A172 (cell line): ENCODE measurements at regions not wholly inside any gene's neighbourhood (a gene's known extent, or its start where the extent isn't known, plus 50 kb on each side); places are given as distances from the start of the nearest gene placed in this dataset.

ENCODE experiments used
- DNase-seq: peaks from one replicate; pipeline ENCODE4 v3.0.0-alpha.2; 2015; ENCODE audit warnings: low spot score

GRCh38 chr3:116929505-116930222 is 220.1 kb downstream of the TUSC7 start:
- peak; percentile 41 for DNase-seq

GRCh38 chr3:116930786-116931185 is 221.2 kb downstream of the TUSC7 start:
- DNase-seq, result peak; percentile 49

DNA sequence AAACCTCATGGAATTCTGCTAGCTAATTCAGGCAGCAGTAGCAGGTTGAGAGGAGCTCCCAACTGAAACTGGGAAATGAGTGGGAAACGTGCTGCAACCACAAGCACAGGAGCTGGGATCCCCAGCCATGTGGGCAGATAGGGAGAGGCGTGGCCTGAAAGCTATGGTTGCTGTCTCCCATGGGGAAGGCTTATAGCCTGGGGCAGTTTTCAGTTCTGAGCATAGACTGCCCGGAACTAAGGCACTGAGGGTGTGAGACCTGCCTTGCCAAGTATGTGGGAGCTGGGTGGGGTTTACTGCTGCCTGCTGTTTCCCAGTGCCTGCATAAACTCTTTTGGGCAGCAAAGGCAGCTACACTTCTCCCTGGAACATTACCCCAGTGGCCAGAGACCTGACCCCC is 229.5 kb downstream of the TUSC7 start:
- peak; percentile 13 for DNase-seq

GRCh38 chr3:116939550-116939949 is 230.0 kb downstream of the TUSC7 start:
- no peak for DNase-seq

GRCh38 chr3:116940719-116941118 is 231.1 kb downstream of the TUSC7 start:
- DNase-seq, result no peak

DNA sequence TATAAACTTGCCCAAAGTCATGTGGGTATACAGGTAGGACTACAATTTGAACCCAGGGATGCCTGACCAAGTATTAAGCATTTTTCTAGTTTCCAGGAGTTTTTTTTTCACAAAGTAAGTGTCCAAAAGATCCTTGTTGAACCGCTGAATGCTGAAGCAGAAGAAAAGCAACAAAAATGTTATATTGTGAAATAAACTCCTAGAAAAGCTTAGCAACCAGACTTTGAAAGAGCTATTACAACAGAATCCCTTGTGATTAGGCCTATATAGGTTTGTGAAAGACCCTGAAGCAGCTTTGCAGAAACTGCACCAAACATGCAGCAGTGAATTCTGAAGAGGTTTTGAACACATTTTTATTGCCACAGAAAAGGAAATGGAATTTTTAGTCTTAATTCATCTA is 236.8 kb downstream of the TUSC7 start:
- DNase-seq, result no peak

DNA sequence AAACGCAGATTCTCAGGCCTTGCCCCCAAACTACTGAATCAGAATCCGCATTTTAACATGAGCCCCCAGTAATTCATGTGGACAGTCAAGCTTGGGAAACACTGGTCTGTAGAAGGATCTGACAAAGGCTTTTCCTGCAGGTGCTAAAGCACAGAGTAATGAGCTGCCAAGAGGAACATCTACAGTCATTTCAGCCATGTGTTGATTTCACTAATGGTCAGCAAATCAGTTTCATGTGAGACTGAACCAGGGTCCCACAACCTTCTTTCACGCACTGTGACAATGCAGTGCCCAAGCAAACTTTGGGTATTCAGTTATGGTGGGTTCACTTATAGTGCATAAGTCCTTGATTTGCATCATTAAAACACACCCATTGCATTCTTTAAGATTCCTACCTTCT is 237.6 kb downstream of the TUSC7 start:
- DNase-seq, result no peak

DNA sequence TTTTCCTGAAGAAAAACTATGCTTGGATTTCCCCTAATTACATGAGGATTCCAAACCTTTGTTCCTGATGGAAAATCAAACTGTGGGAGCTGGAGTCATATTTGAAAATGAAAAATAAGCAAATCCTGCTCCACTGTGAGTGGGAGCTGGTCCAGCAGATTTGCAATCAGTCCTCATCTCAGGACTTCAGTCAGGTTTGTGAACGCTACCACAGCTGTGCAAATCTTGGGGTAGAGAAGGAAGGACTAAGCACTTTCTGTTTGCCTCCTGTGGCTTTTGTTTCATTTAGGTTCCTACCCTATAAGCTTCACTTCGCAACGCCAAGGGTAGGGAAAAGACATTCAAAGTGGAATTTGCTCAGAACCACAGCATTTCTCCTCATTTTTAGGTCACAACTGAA is 238.2 kb downstream of the TUSC7 start:
- DNase-seq, result no peak

- no peak for DNase-seq
These were observed 240.9 kb downstream of the TUSC7 start for GRCh38 chr3:116950301-116951055.

DNA sequence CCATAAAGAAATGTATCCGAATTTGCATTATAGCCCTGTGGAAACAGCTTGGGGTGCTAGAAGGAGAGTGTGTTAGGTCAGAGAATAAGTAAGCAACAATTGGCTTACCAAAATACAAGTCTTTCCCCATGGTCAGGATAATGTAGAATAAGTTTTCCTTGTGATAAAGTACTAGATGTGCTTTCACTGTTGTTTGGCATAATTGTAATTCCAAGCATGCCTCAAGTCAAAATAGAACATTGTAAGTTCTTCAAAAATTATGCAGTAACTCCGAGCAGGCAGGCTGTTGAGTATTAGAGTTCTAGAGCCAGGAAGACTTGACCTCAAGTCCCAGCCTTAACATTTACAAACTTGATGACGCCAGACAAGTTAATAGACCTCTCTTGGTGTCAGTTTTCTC is 242.0 kb downstream of the TUSC7 start:
- DNase-seq, result no peak

GRCh38 chr3:116958291-116958690 is 248.7 kb downstream of the TUSC7 start:
- no peak for DNase-seq

GRCh38 chr3:116961106-116961505 is 251.5 kb downstream of the TUSC7 start:
- no peak for DNase-seq

DNA sequence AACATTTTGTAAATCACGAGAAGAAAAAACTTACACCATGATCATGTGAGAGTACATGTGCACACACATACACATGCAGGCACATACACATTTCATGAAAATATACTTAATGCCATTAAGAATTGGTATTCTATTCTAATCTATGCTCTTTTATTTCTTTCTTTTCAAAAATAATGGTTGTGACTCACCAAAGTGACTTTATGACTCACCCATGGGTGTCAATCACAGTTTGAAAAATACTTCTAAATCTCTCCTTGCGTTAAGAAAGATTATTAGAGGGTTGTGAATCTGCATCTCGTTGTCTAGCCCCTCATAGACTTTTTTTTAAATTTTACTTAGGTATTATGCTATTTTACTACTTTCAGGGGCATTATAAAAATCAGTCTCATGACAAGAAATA is 254.2 kb downstream of the TUSC7 start:
- no peak for DNase-seq

- no peak for DNase-seq
These were observed 257.1 kb downstream of the TUSC7 start for GRCh38 chr3:116966649-116967048.

DNA sequence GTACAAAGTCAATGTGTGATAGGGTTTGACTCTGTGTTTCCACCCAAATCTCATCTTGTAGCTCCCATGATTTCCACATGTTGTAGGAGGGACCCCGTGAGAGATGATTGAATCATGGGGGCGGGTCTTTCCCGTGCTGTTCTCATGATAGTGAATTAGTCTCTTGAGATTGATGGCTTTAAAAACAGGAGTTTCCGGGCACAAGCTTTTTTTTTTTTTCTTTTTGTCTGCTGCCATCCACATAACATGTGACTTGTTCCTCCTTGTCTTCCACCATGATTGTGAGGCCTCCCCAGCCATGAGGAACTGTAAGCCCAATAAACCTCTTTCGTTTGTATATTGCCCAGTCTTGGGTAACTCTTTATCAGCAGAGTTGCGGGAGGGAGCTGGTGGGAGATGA is 259.6 kb downstream of the TUSC7 start:
- DNase-seq, result no peak

- DNase-seq, result no peak
These were observed 260.1 kb downstream of the TUSC7 start for GRCh38 chr3:116969646-116970045.

DNA sequence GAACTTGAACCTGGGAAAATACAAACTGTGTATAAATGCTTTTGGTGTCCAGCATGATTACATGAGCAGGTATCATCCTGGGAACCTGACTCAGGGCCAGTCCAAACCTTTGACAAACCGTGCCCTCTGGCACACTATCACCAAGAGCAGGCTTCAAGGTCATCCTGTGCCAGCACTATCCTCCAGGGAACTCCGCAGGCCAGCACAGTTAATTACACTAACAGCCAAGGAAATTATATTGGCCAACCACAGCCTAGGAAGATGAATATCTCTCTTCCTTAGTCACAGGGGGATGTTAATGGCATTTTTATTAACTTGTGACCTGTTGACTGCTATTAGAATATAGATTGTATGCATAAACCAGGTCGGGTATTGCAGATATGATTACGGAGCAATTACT is 262.0 kb downstream of the TUSC7 start:
- DNase-seq, result no peak

DNA sequence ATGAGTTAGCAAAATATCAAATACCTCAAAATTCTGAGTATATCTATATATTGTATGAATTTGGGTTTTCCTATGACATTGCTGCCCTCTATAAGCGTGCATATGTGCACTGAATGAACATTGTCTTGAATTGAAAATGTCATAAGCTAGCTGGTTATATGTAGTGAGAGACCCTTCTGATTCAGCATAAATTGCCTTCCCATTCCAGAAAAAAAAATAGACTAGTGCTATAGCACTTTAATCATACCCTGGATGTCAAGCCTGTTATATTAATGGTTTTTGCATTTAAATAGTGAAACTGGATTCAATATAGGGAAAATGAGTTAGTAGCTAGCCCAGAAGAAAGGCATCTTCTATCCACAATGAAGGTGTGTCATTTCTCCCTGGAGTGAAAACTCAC is 265.1 kb downstream of the TUSC7 start:
- no peak for DNase-seq

DNA sequence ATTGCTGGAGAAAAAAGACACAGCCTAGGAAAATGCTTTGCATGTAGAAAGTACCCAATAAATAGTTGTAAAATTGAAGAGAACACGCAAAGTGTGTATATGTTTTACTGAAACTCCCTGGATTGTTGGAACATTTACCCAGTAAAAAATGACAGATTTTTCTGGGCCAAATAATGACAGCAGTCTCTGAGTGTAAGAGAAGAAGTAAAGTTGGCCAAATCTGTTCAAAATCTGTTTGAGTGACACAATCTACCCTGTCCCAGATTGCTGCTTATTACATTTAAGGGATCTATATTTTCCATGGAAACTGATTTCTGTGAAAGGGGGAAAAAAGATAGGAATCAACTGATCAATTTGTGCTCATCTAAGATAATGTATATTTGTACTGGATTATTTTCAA is 267.9 kb downstream of the TUSC7 start:
- DNase-seq, result no peak

GRCh38 chr3:116980099-116980498 is 270.5 kb downstream of the TUSC7 start:
- DNase-seq, result no peak

- no peak for DNase-seq
These were observed 271.5 kb downstream of the TUSC7 start for GRCh38 chr3:116981089-116981488.

GRCh38 chr3:116984301-116984700 is 274.7 kb downstream of the TUSC7 start:
- DNase-seq, result no peak

- no peak for DNase-seq
These were observed 284.8 kb downstream of the TUSC7 start for GRCh38 chr3:116994351-116994879.
